Mesendoderm (in vitro differentiated cells): ENCODE measurements at regions not wholly inside any gene's neighbourhood (a gene's known extent, or its start where the extent isn't known, plus 50 kb on each side); places are given as distances from the start of the nearest gene placed in this dataset.

Experiments used
- DNase-seq: peaks from one replicate; pipeline ENCODE4 v3.0.0; 2013
- H2AK5ac ChIP-seq: 2 replicates; pipeline ENCODE4 v1.6.1; 2013; ENCODE audit warnings: low read length, inconsistent platforms
- H2BK120ac ChIP-seq: 2 replicates; pipeline ENCODE4 v1.6.1; 2013; ENCODE audit warnings: low read depth, mild to moderate bottlenecking, low read length, moderate library complexity, mixed read lengths
- H2BK15ac ChIP-seq: replicated peaks from 2 replicates; pipeline ENCODE4 v1.6.1; 2013; ENCODE audit warnings: low read depth, mild to moderate bottlenecking, moderate library complexity
- H2BK5ac ChIP-seq: 2 replicates; pipeline ENCODE4 v1.6.1; 2013; ENCODE audit warnings: low read length, inconsistent platforms
- H3K18ac ChIP-seq: 2 replicates; pipeline ENCODE4 v1.6.1; 2013; ENCODE audit warnings: mild to moderate bottlenecking, low read length, mixed read lengths
- H3K23ac ChIP-seq: one replicate; pipeline ENCODE4 v1.6.1; 2013; ENCODE audit warnings: low read length
- H3K27ac ChIP-seq: 2 replicates; pipeline ENCODE4 v1.5.1; 2013; ENCODE audit warnings: low read depth, mild to moderate bottlenecking, inconsistent platforms, low read length, moderate library complexity
- H3K27me3 ChIP-seq: 2 replicates; pipeline ENCODE4 v1.6.1; 2013; ENCODE audit warnings: low read length, control low read depth, mild to moderate bottlenecking, inconsistent platforms; ENCODE audit not compliant: insufficient read depth, poor library complexity
- H3K36me3 ChIP-seq: 2 replicates; pipeline ENCODE4 v1.6.1; 2013; ENCODE audit warnings: low read length, inconsistent platforms; ENCODE audit not compliant: control insufficient read depth, insufficient read depth
- H3K4ac ChIP-seq: one replicate; pipeline ENCODE4 v1.6.1; 2013; ENCODE audit warnings: low read depth, mild to moderate bottlenecking, low read length, moderate library complexity
- H3K4me1 ChIP-seq: 2 replicates; pipeline ENCODE4 v1.6.1; 2013; ENCODE audit warnings: low read depth, low read length, inconsistent platforms; ENCODE audit not compliant: control insufficient read depth
- H3K4me2 ChIP-seq: 2 replicates; pipeline ENCODE4 v1.6.1; 2013; ENCODE audit warnings: low read length
- H3K4me3 ChIP-seq: 2 replicates; pipeline ENCODE4 v1.5.1; 2013; ENCODE audit warnings: mild to moderate bottlenecking, low read length
- H3K56ac ChIP-seq: one replicate; pipeline ENCODE4 v1.6.1; 2013; ENCODE audit warnings: low read length
- H3K79me1 ChIP-seq: 2 replicates; pipeline ENCODE4 v1.6.1; 2013; ENCODE audit warnings: low read length, inconsistent platforms
- H3K79me2 ChIP-seq: 2 replicates; pipeline ENCODE4 v1.6.1; 2013; ENCODE audit warnings: mild to moderate bottlenecking, low read length; ENCODE audit not compliant: control insufficient read depth, insufficient read depth
- H3K9ac ChIP-seq: 2 replicates; pipeline ENCODE4 v1.6.1; 2013; ENCODE audit warnings: low read length, inconsistent platforms
- H4K5ac ChIP-seq: one replicate; pipeline ENCODE4 v1.6.1; 2013; ENCODE audit warnings: low read length
- H4K8ac ChIP-seq: one replicate; pipeline ENCODE4 v1.6.1; 2013; ENCODE audit warnings: low read depth, mild to moderate bottlenecking, control low read depth, low read length, moderate library complexity
- WGBS: extraction: QIAGEN DNeasy Blood & Tissue Kit; methylation state at CpG from one replicate; pipeline ENCODE4 v1.1.7; 2013; ENCODE audit warnings: low lambda C conversion rate, missing lambda C conversion rate; ENCODE audit not compliant: insufficient coverage; ENCODE audit errors: extremely low coverage; 5-methylcytosine and 5-hydroxymethylcytosine counted together

DNA sequence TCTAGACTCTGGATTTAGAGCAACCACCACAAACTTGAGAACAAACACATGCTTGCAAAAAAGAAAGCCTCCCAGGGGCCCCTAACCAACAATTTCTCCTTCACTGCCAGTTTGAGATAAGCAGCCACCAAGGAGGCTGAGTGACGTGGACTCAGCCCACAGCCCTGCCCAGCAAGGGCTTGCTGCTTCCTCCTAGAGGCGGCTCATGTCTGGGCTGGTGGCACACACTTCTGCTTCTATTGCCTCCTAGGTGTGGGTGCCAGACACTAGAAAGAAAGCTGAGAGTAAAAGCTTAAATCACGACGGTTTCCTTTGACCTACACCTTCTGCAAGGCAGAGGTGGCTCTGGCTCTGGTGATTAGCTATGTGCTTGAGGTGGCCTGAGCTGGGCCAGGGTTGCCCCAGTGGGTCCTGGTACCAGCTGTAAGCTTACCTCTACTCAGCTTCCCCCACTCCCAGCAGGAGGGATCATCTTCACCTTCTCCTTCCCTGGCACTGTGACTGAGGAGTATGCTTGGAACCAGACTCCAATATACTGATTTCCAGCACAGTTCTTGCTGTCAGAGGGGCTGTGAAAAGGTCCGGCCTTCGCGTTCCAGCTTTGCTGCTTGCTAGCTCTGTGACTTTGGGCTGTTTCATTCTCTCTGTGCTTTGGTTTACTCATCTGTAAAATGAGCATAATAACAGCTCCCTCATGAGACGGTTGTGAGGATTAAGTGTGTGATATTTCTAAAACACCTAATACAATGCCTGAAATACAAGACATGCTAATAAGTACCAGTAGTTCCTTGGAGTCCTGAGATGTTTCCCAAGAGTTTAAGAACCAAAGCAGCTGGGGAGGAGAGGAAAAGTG lies 89.7 kb upstream of the PARP11 start:
- Histone ChIP-seq H3K9ac (no peak overlapping the region), H4K5ac (no peak overlapping the region), H3K4me1 (peaks cover 5% of the 10 kb centered on the region), H3K4me2 (no peak overlapping the region), H3K27ac (no peak overlapping the region), H3K79me2 (no peaks in the 10 kb centered on the region), H3K36me3 (no peaks in the 10 kb centered on the region), H3K23ac (no peak overlapping the region), H3K18ac (peak overlapping the region; percentile 20), H4K8ac (peak overlapping the region; percentile 30), H3K27me3 (no peaks in the 10 kb centered on the region), H2BK120ac (no peak overlapping the region), H2AK5ac (no peak overlapping the region), H3K4me3 (no peak overlapping the region), H3K79me1 (no peaks in the 10 kb centered on the region), H2BK15ac (peak overlapping the region; percentile 4), H2BK5ac (no peak overlapping the region), H3K4ac (no peak overlapping the region), H3K56ac (peak overlapping the region; percentile 11)
- WGBS: no CpG with 5 or more reads among the region's 8 CpGs
- DNase-seq: peak; percentile 68

- no peak overlapping the region for H4K8ac ChIP-seq
- H2BK120ac ChIP-seq: no peak overlapping the region
- no peak overlapping the region for H2BK5ac ChIP-seq
- H3K4ac ChIP-seq: no peak overlapping the region
- DNase-seq: no peak
- H3K4me3 ChIP-seq: no peak overlapping the region
- no peak overlapping the region for H3K27ac ChIP-seq
- H3K18ac ChIP-seq: no peak overlapping the region
- no peaks in the 10 kb centered on the region for H3K27me3 ChIP-seq
- no peak overlapping the region for H2AK5ac ChIP-seq
- no peak overlapping the region for H2BK15ac ChIP-seq
- no peak overlapping the region for H3K56ac ChIP-seq
- H3K23ac ChIP-seq: no peak overlapping the region
- no peak overlapping the region for H3K4me2 ChIP-seq
- H4K5ac ChIP-seq: no peak overlapping the region
- H3K79me2 ChIP-seq: no peaks in the 10 kb centered on the region
- peaks cover 3% of the 10 kb centered on the region for H3K4me1 ChIP-seq
- H3K9ac ChIP-seq: no peak overlapping the region
- no peaks in the 10 kb centered on the region for H3K79me1 ChIP-seq
- no peaks in the 10 kb centered on the region for H3K36me3 ChIP-seq
- no CpG with 5 or more reads among the region's 9 CpGs for WGBS
Measured at GRCh38 chr12:3961591-3961990, 88.4 kb upstream of the PARP11 start.

GRCh38 chr12:3959799-3960560 lies 86.8 kb upstream of the PARP11 start:
- H3K4me2 ChIP-seq: no peak overlapping the region
- no peak overlapping the region for H2BK5ac ChIP-seq
- no peak overlapping the region for H3K27ac ChIP-seq
- no CpG with 5 or more reads among the region's 10 CpGs for WGBS
- H3K79me2 ChIP-seq: no peaks in the 10 kb centered on the region
- H2BK15ac ChIP-seq: no peak overlapping the region
- H2AK5ac ChIP-seq: no peak overlapping the region
- no peak overlapping the region for H2BK120ac ChIP-seq
- no peak overlapping the region for H3K56ac ChIP-seq
- peaks cover 3% of the 10 kb centered on the region for H3K4me1 ChIP-seq
- no peak for DNase-seq
- H3K23ac ChIP-seq: no peak overlapping the region
- no peaks in the 10 kb centered on the region for H3K36me3 ChIP-seq
- no peaks in the 10 kb centered on the region for H3K27me3 ChIP-seq
- no peak overlapping the region for H3K4ac ChIP-seq
- no peak overlapping the region for H3K4me3 ChIP-seq
- no peak overlapping the region for H3K18ac ChIP-seq
- no peaks in the 10 kb centered on the region for H3K79me1 ChIP-seq
- no peak overlapping the region for H4K5ac ChIP-seq
- H3K9ac ChIP-seq: no peak overlapping the region
- no peak overlapping the region for H4K8ac ChIP-seq

- Histone ChIP-seq H3K79me1 (no peaks in the 10 kb centered on the region), H2BK120ac (no peak overlapping the region), H3K27ac (no peak overlapping the region), H3K4ac (no peak overlapping the region), H2BK5ac (no peak overlapping the region), H3K4me1 (peaks cover 3% of the 10 kb centered on the region), H3K4me3 (no peak overlapping the region), H3K4me2 (no peak overlapping the region), H4K5ac (no peak overlapping the region), H3K23ac (no peak overlapping the region), H2BK15ac (no peak overlapping the region), H3K36me3 (no peaks in the 10 kb centered on the region), H3K9ac (no peak overlapping the region), H3K18ac (no peak overlapping the region), H3K79me2 (no peaks in the 10 kb centered on the region), H3K27me3 (no peaks in the 10 kb centered on the region), H4K8ac (no peak overlapping the region), H3K56ac (no peak overlapping the region), H2AK5ac (no peak overlapping the region)
- no peak for DNase-seq
- WGBS: no CpG with 5 or more reads among the region's 6 CpGs
Measured at GRCh38 chr12:3958534-3958933, 85.3 kb upstream of the PARP11 start.

DNA sequence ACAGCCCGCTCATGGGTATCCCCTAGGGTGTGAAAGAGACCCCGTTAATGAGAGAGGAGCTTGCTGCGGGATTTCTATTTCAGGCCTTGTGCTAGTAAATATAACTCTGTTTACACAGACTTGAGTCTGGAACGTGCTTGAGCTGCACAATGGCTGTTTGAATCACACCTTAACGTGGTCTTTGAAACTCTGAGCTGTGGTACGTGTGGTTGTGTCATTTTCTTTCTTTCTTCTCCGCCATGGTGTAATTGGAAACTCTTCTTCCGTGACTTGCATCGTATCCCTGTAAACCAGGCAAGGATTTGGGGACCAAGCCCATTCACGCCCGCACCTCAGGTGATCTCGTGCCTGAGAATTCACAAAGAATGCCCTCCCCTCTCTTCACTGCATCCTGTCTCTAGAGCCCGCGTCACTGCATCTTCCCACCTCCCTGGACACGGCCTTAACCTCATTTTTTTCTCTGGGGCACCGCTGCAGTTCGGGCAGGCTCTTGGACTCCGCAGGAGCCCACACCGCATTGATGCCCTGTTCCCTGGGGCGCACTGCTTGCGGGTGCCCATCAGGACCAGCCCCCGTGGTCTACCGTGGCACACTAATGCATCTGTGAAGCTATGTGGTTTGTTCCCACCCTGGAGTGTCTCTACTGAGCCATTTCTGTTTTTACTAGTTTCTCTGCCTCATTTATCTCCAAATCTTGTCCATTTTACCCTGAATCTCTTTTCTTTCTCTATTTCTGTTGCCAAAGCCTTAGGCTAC lies 78.4 kb upstream of the PARP11 start:
- Histone ChIP-seq H3K79me1 (no peaks in the 10 kb centered on the region), H3K27ac (no peak overlapping the region), H3K23ac (no peak overlapping the region), H3K18ac (no peak overlapping the region), H3K27me3 (no peaks in the 10 kb centered on the region), H3K4me3 (no peak overlapping the region), H3K4me2 (no peak overlapping the region), H3K9ac (no peak overlapping the region), H2AK5ac (no peak overlapping the region), H4K5ac (no peak overlapping the region), H2BK120ac (no peak overlapping the region), H3K4me1 (no peaks in the 10 kb centered on the region), H3K56ac (no peak overlapping the region), H3K79me2 (no peaks in the 10 kb centered on the region), H2BK5ac (no peak overlapping the region), H4K8ac (no peak overlapping the region), H3K36me3 (no peaks in the 10 kb centered on the region), H2BK15ac (no peak overlapping the region), H3K4ac (no peak overlapping the region)
- WGBS: no CpG with 5 or more reads among the region's 23 CpGs
- no peak for DNase-seq
